ENCODE measurements at regions not wholly inside any gene's neighbourhood (a gene's known extent, or its start where the extent isn't known, plus 50 kb on each side); places are given as distances from the start of the nearest gene placed in this dataset.

DNA sequence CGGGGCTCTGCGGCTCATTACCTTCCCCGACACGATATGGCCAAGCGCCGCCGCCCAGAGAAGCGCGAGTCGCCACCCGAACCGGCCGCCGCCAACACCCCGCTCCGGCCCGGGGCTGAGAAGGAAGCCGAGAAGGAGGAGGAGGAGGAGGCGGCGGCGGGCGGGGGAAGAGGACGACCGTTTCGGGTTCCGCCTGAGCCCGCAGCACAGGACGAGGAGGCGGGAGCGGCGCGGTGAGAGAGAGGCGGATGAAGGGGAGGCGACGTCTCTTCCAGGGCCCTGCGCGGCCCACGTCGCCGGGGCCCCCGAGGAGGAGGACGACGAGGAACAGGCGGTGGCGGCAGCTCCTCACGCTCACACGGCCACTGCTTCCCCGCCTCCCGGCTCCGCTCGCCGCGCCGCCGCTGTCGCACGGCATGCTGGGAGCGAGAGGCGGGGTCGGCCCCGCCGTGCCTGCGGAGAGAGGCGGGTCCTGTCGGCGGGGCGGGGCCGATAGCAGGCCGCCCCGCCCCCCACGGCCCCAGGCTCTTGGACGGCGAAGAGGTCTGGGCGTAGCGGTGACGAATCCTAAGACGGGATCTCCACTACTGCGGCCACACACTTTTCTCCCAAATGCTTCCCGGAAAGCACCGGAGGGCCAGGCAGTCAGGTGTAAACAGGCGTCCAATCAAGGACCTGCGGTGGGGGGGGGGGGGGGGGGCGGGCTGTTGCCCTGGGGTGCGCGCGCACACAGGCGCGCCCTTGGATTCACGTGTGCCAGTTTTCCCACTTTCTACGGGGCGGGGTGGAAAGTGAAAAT, 97.3 kb upstream of the METTL9 start:
- TF ChIP-seq EZH2 (IDR thresholded peaks at IDR 0.05) = no peak
- no peak for TF ChIP-seq EZH2phosphoT487 (IDR thresholded peaks at IDR 0.05)
- TF ChIP-seq CTCF (IDR thresholded peaks at IDR 0.05) = no peak
